Activated CD4-positive, CD25-positive, alpha-beta regulatory T cell treated with anti-CD3 and anti-CD28 coated beads, Interleukin-2, amount 50 U/mL, for 72 hours (primary cell): ENCODE measurements at regions not wholly inside any gene's neighbourhood (a gene's known extent, or its start where the extent isn't known, plus 50 kb on each side); places are given as distances from the start of the nearest gene placed in this dataset.

Experiments
- DNase-seq: peaks from one replicate; pipeline ENCODE4 v3.0.0; 2021

DNA sequence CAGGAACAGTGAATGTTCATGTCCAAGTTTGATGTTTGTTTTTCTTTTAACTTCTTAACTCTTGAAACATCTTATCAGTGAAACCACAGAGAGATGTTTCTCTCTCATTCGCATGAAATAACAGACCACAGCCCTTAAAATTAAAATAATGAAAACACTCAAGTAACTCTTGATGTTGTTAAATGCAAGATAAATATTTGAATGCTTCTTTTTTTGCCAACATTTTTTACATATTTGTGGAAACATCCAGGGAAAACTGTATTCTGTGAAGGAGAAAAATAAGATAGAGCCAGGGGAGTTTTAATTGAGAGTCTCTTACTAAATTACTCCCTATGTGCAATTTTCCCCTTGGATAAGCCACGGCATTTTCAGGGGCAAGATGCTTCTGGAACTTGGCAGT, 361.8 kb upstream of the MGMT start:
- DNase-seq: no peak

DNA sequence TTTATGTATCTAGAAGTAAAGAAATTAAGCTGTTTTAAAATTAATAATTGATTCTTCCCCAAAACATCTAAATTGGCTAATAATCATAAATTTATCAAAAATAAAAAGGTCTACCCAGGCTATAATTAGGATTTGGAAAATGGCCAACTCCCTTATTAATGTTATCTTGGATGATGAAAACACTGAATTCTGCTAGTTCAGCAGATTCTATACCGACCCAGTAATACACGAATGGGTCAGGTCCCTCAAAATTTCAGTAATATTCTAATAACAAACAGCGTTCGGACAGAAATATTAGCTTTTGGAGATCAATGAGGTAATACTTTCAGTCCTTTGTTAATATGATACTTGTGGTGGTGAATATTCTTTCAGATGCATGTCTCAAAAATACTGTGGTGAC, 360.7 kb upstream of the MGMT start:
- DNase-seq: no peak

DNA sequence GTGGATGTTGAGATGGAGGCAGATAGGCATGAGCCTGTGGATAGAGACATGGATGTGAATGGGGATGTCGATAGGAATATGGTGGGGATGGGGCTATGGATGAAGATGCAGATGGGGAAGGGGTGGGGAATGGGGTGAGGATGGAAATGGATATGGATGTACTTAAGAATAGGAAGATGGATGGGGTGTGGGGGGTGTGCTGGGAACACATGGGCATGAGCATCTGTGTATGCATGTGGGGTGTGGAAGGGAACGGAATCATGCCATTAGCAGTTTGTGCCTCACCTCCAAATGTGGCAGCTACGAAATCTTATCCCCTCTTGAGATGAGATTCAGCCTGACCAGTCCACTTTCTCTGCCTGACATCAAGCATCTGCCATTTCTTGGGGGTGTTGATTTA, 359.5 kb upstream of the MGMT start:
- no peak for DNase-seq

DNA sequence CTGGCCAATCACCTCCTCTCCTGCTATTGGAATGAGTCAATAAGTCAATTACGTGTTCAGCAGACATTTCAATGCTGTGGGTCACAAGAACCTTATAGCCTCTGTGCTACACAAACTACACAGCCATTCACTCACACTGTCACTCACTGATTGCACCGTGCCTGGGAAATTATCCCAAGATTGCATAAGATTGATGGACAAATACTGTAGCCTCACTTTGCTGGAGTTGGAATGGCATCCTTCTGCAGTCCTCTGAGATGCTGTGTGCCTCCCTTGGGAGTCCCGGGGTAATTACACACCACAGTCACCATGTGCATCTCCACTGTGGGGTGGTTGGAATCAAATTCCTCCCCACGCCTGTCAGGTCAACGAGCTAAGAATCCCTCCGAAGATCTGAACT, 358.7 kb upstream of the MGMT start:
- DNase-seq: no peak

DNA sequence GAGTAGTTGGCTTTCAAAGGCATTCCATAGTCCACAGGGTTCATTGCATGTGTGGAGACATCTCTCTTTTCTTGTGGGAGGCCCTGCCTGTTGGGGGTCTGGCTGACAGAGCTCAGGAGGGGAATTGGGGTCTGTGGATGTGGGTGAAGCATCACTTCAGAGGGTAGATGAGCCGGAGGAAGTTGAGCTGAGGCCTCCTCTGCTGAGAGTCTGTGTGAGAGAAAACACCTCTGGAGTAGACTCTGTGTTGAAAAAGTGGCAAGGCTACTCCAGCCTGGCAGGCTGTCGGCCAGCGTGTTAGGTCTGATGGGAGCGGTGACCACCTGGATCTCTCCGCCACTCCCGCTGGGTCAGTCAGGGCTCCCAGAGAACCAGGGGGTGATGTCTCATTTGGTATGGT, 358.0 kb upstream of the MGMT start:
- no peak for DNase-seq

DNA sequence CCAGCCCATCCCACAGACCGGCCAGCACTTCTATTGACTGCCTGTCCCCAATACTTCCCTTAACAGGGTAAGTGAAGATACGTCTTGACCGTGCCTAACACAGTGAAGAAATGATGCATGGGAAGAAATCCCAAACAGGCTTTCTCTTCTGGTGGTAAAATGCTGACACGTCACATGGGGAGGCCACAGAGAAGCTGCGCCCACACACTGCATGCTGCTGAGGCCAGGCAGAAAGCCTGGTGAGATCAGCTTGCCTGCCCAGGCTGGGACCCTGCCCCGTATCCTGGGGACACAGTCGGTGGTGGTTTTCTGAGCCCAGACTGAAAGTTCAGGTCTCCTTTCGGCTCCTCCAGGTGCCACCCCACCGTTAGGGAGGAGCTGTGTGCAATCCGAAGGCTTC, 356.3 kb upstream of the MGMT start:
- no peak for DNase-seq

DNA sequence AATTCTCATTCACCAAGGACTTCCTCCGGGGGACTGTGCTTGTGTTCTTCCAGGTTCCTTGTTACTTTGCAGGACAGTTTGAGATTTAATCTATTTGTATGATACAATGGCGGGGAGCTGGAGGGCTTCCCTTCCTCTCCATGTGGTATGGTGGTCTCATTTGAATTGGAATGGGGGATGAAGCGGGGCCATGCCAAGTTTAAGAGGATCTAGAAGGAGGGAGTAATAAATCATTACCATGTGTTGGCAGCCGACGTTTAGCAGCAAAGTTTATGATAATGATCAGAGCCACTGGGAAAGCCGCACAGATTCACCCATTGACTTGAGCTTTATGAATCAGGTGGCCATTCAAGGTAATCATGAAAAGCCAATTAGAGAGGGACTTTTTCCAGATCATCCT, 355.1 kb upstream of the MGMT start:
- no peak for DNase-seq

DNA sequence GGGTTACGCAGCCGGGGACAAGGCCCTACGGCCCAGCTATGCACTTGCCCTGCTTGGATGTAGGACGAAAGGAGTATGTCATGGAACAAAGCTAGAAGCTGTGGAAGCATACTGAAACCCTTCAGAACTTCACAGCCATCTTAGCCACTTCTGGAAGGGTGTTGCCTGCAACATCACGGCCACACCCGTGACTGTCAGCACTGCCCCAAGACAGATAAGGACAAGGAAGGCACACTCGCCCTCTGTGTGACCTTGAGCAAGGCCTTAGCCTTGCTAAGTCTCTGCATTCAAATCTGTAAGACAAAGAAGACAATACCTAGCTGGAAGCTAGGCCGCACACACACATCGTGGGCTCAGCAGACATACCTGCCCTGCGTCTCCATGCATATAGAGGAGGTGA, 352.5 kb upstream of the MGMT start:
- DNase-seq: no peak

DNA sequence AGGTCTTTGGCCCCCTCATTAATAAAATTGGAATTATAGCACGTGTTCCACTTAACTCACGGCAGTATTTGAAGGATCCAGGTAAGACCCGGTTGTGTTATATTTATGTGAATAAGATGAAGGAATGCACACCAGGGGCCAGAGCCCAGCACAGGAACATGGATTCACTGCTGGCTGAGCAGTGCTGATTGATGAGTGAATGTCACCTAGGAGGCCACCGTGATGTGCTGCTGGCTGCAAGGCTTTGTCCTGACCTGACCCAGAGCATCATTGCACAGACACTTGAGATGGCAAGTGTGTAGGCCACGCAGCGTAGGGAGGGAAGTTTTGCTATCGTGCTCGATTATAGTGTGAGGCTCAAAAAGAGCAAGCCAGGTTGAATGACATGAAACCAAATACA, 350.7 kb upstream of the MGMT start:
- DNase-seq: no peak

DNA sequence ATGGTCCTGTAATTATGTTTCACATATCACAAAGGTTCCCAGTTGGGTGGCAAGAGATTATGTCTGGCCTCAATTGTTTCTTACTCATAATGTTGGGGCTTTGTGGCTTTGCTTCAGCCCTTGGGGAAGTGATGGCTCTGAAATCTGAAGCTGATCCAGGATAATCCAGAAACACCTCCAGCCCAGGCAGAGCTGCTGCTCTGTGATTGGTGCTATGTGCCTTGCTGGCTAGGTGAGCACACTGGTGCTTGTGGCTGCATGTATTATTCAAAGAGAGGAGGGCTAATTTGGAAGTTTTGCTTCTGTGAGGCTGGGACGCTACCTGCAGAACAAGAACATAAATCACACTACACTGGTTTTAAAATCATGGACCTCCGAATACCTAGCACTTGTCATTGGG, 346.6 kb upstream of the MGMT start:
- no peak for DNase-seq

DNA sequence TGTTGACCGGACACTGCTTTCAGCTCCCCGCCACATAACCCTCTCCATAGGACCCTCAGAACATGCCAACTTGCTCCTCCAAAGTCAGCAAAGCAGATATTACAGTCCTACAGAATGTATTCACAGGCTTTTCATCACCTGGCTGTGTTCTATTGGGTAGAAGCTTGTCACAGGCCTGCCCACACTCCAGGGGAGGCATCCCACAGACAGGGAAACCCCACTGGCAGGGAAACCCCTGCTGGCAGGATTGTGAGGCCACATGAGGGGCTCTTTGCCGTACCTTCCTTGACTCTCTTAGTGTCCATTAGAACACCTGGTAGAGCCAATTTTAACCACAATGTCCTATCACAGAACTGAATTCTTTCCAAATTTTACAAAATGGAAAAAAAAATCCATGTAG, 344.2 kb upstream of the MGMT start:
- DNase-seq: no peak

DNA sequence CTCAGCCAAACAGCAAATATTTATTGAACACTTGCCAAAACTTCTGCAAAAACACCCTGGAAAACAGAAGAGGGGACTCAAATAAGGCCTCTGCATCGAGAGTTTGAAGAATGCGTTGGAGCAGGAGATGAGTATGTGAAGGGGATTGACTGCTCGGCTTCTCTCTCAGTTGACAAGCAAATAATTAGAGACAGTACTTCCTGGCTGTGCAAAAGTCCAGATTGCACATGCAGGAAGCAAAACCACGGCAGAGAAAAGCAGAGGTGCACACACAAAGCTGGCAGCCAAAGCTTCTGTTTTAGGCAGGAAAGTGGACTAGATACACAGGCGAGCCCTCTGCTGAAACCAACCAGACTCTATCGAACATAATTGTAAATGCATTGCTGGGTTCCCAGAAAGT, 343.6 kb upstream of the MGMT start:
- no peak for DNase-seq

DNA sequence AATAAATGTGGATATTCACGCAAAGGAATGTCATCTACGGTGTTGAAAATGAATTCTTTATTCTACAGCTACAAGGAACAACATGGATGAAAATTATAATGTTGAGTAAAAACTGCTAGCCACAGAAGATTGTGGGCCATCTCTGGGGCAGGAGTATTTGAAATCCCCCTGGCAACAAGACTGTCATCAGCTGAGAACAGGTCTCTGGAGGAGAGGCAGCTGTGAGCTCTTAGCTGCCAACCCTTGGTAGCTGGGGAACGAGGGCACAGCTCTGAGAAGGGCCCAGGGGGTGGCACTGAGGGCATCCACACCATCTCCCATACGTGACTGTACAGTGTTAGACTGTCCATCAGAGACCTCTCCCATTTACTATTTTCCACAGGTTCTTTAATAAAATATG, 340.1 kb upstream of the MGMT start:
- DNase-seq: no peak

DNA sequence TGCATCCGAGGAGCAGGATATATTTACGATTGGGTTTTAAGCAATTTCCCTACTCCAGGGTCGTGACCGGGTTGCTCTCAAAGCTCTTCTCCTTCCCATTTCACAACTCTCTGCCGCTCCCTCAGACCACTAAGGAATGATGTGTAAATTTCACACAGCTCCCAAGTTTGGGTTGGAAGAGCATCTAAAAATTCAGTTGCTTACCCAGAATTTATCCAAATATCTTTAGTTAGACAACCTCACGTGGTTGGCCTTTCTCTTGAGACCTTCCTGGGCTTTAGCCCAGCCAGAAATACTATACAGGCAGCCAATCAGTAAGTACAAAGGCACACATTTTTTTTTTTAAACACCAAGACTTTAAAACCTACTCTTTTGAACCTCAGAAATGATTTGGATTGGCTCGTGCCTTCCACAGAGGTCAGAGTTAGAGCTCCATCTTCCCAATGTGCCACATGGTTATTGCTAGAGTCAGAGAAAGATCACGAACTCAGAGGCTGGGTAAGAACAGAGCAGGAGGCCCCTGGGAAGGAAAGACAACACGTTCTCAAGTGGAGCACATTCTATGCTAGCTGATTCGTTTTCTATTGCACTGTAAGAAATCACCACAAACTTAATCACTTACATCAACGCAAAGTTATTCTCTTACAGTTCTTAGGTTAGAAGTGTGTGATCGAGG, 335.4 kb upstream of the MGMT start:
- no peak for DNase-seq

DNA sequence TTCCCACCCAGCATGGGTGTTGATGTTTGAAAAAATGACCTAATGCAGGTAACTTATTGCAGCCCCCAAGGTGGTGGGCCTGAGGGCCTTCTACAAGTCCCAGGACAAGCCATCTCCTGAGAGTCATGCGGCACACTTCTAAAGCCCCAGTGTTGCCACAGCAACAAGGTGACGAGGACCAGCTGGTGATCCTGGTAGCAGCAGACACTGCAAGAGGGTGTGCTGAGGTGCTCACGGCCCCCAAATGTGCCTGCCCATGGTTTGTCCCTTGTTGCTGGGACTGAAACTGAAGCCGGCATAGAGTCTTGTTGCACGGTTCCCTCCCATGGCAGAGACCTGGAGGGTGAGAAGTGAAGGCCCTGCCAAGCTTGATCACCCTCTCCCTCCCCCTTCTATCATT, 333.2 kb upstream of the MGMT start:
- no peak for DNase-seq

DNA sequence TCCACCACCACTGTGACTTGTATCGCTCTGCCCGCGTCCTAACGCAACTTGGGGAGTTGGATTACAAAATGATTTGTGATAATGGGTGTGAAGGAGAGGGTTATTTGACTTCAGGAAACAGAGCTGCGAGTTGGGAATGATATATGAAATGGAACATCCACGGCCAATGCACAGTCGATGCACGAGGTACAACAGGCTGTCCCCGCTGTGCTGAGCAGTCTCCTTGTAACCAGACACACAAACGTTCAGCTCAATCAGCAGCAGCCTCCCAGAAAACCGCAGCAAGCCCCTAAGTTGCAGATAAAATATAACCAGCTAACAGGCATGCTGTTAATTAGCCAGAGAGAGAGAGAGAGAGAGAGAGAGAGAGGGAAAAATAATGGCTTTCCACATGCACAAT, 332.7 kb upstream of the MGMT start:
- no peak for DNase-seq

DNA sequence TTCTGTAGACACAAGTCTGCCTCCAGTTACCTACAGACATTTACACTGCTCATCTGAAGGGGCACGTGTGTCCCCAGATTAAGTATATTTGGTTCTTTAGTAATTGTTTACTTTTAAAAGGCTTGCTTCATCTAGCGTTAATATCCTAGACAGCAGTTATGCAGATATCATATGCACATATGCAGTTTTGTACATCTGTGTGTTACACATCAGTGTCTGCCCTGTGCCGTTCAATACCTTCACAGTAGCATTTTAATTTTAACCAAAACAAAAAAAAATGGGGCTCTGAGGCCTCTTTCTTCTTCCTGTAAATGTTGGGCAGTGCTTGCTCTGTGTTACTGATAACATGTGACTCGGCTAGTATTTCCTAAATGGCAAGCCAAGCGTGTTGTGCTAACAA, 331.4 kb upstream of the MGMT start:
- DNase-seq: no peak

DNA sequence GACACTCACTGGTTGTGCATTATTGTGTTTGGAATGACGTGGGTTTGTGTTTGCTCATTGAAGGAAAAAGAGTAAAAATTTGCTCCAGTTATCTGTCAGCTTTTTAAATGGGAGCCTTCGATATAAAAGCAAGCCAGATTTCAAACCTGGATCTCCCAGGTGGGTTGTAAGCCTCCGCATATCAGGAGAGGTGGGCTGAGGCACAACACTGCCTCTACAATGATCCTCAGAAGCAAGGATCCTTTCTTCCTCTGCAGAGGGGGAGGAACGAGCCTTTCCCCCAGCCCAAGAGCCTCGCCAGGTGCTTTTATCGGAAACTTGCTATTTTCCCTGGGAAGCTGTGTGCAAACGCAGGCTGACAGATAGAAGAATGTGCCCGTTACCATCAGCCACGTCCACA, 331.0 kb upstream of the MGMT start:
- DNase-seq: no peak

DNA sequence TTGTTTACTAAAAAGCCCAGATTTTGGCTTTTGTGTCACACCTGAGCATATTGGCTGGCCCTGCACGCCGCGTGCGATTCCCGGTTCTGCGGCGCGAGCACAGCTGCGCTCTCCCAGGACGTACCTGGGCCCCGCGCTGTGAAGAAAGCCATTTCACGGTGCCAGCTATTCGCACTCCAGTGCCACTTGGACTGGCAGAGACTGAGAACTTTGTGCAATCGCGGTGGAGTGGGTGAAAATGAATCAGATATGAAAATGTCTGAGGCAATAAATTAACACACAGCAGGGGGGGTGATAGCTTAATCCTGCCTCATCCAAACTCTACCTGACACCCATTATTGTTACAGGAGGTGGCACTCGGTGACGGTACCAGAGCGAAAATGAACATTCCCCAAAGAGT, 330.1 kb upstream of the MGMT start:
- DNase-seq: no peak

DNA sequence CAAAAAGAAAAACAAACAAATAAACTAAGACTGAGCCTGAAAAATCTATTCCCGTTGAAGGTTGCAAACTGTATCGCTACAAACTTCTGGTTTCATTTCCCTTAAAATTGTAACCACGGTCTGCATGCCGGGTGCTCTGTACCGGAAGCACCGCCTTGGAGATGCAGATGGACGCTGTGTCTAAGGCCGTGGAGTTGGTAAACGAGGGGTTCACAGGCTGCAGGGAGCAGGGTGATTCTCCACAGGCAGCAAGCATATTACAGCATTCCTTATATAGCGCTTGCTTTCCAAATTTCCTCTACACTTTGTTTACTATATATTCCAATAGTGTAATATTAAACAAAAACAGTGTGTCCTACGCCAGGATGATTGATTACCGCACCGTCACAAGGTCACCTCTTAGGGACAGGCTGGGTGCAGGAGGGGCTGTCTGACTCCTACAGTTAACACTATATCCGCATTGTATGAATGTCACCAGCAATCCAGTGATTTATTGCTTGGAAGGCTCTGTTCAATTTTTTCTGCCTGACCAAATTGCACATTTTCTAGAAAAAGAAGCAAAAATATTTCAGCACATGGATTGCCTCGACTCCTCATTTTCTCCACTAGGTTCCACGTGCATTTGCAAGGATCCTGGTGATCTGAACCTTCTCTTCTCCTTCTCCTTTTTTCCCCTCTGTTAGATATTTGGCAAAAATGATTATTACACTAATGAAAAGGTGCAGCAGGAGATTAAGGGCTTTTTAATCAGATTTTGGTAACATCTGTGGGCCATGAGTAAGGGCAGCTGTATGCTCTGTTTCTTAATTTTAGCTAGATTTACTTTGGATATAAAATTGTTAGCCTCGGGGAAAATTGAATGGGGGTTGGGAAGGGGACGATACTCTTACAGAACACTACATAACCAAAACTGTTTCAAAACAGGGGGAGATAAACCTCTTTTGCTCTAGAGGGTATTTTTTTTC, 325.8 kb upstream of the MGMT start:
- no peak for DNase-seq

DNA sequence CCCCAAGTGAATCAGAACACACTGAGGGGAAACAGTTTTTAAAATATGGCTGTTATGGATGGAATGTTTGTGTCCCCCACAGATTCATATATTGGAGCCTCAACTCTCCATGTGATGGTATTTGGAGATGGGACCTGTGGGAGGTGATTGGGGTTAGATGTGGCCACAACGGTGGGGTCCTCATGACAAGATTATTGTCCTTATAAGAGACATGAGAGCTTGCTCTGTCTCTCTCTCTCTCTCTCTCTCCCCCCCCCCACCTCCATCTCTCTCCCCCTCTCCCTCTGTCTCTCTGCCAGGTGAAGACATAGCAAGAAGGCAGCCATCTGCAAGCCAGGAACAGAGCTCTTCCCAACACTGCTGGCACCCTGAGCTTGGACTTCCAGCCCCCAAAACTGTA, 315.8 kb upstream of the MGMT start:
- DNase-seq: no peak

DNA sequence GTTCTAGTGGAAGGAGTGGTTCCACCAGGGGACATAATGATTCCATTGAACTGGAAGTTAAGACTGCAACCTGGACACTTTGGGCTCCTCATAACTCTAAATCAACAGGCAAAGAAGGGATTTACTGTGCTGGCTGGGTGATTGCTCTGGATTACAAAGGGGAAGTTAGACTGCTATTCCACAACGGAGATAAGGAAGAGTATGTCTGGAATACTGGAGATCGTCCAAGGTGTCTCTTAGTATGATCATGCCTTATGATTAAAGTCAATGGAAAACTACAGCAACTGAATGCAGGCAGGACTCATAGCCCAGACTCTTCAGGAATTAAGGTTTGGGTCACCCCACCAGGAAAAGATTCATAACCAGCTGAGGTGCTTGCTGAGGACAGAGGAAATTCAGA, 310.6 kb upstream of the MGMT start:
- DNase-seq: no peak

DNA sequence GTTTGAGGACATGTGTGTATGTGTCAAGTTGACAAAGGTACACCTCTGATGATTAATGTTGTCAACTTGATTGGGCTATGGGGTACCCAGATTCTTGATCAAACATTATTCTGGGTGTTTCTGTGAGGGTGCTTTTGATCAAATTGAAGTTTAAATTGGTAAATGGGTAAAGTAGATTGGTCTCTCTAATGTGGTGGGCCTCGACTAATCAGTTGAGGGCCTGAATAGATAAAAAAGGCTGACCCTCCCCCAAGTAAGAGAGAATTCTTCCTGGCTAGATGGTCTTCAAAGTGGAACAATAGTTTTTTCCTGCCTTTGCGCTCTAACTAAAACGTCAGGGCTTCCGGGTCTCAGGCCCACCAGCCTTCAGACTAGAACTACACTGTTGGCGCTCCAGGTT, 309.9 kb upstream of the MGMT start:
- no peak for DNase-seq

DNA sequence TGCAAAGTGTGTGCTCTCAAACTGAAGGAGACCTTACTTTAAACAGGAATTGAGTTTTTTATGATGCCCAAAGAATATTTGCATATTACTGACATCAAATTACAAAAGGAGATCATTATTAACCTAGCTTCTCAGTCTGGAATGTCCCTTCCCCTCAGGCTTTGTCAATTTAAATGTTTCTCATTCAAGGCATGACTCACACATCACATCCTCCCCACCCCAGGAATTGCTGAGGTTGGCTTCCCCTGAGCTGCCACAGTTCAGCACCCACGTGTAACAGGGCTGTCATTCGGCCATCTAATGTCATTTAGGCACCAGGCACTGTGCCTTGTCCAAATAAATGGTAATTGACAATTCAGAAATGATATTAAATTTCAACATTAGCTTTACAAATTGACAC, 305.9 kb upstream of the MGMT start:
- no peak for DNase-seq

DNA sequence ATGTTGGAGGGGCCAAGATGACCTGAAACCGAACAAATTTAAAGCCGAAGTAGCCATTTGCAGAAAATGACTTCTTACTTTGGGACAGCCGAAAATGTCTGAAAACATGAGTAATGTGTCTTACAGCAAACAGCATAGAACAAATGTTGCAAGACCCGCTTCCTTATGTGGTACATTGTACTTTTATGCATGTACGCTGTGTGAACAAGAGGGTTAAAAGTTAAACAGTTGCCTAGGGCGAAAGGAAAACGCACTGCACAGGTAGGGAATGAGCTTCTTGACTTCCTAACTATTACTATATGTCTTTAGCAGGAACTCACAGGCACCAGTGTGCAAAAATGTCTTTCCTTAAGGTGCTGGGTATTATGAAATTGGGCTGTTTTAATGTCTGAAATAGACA, 303.5 kb upstream of the MGMT start:
- DNase-seq: no peak
